ENCODE measurements at regions not wholly inside any gene's neighbourhood (a gene's known extent, or its start where the extent isn't known, plus 50 kb on each side); places are given as distances from the start of the nearest gene placed in this dataset.

GRCh38 chr18:41545091-41545888 lies 409.7 kb upstream of the PIK3C3 start:
- intact Hi-C loops (cut with DNase I; ENCODE audit: low total_unique reads), result no loop called here
- no peaks in the 10 kb centered on the region for H3K36me3 ChIP-seq (ENCODE audit: low read depth, missing control alignments)
- H3K4me1 ChIP-seq, result no peaks in the 10 kb centered on the region
- WGBS, 2 donors, result 85 to 93% methylated on average over 2 of the region's 2 CpGs
- no peaks in the 10 kb centered on the region for H3K27me3 ChIP-seq
- DNase-seq, result no peak
- no peaks in the 10 kb centered on the region for H3K9me3 ChIP-seq
- no peak for TF ChIP-seq POLR2A (IDR thresholded peaks at IDR 0.05)
- TF ChIP-seq CTCF (IDR thresholded peaks at IDR 0.05), result no peak
- H3K27ac ChIP-seq, result no peak overlapping the region
- H3K4me3 ChIP-seq, result no peak overlapping the region

- no peak overlapping the region for H3K27ac ChIP-seq
- no peaks in the 10 kb centered on the region for H3K36me3 ChIP-seq (ENCODE audit: low read depth, missing control alignments)
- H3K4me3 ChIP-seq, result no peak overlapping the region
- H3K4me1 ChIP-seq, result no peaks in the 10 kb centered on the region
- intact Hi-C loops (cut with DNase I; ENCODE audit: low total_unique reads), result no loop called here
- 70 to 81% methylated on average over 1 of the region's 1 CpG for WGBS, 2 donors
- DNase-seq, result no peak
- H3K9me3 ChIP-seq, result no peaks in the 10 kb centered on the region
- TF ChIP-seq POLR2A (IDR thresholded peaks at IDR 0.05), result no peak
- TF ChIP-seq CTCF (IDR thresholded peaks at IDR 0.05), result no peak
- no peaks in the 10 kb centered on the region for H3K27me3 ChIP-seq
Measured at GRCh38 chr18:41543815-41544214, 411.2 kb upstream of the PIK3C3 start.

GRCh38 chr18:41540237-41540871 lies 414.7 kb upstream of the PIK3C3 start:
- Histone ChIP-seq H3K4me1 (no peaks in the 10 kb centered on the region), H3K9me3 (no peaks in the 10 kb centered on the region), H3K36me3 (ENCODE audit: low read depth, missing control alignments) (no peaks in the 10 kb centered on the region), H3K4me3 (no peak overlapping the region), H3K27me3 (no peaks in the 10 kb centered on the region), H3K27ac (no peak overlapping the region)
- WGBS, 2 donors, result 68 to 80% methylated on average over 3 of the region's 3 CpGs
- TF ChIP-seq POLR2A (IDR thresholded peaks at IDR 0.05) (no peak), CTCF (IDR thresholded peaks at IDR 0.05) (no peak)
- DNase-seq, result no peak
- intact Hi-C loops (cut with DNase I; ENCODE audit: low total_unique reads), result no loop called here

GRCh38 chr18:41538751-41539150 lies 416.3 kb upstream of the PIK3C3 start:
- Histone ChIP-seq H3K36me3 (ENCODE audit: low read depth, missing control alignments) (no peaks in the 10 kb centered on the region), H3K27ac (no peak overlapping the region), H3K9me3 (no peaks in the 10 kb centered on the region), H3K4me1 (no peaks in the 10 kb centered on the region), H3K4me3 (no peak overlapping the region), H3K27me3 (no peaks in the 10 kb centered on the region)
- DNase-seq, result no peak
- intact Hi-C loops (cut with DNase I; ENCODE audit: low total_unique reads), result no loop called here
- WGBS, 2 donors, result 95 to 96% methylated on average over 2 of the region's 2 CpGs
- TF ChIP-seq POLR2A (IDR thresholded peaks at IDR 0.05) (no peak), CTCF (IDR thresholded peaks at IDR 0.05) (no peak)

All from testis (tissue), 2 donors.